NCI-H1048 (cell line): ENCODE measurements at regions not wholly inside any gene's neighbourhood (a gene's known extent, or its start where the extent isn't known, plus 50 kb on each side); places are given as distances from the start of the nearest gene placed in this dataset.
"Not testable (repeated sequence)": the region's sequence is repeated elsewhere in the genome, so short reads cannot be mapped to it uniquely, and the experiment has no call there.

Experiments
- DNase-seq: peaks from one replicate; lab custom pipeline; 2025; lab: John Stamatoyannopoulos, UW

DNA sequence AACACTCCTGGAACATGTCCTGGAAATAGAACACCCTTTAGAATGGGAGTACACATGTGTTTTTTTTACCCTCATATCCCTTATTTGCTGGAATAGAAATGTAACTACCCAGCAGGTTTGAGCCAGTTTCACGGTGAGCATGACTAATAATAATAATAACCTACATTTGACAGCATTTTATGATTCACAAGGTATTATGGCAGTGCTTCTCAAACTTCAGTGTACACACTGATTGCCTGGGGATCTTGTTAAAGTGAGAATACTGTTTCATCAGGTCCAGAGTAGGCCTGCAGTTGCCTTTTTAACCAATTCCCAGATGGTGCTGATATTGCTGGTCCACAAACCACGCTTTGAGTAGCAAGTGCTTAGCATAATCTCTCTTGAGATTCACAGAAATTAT lies 63.9 kb downstream of the NFKBIZ start:
- DNase-seq = no peak

GRCh38 chr3:101917761-101918160 lies 68.4 kb downstream of the NFKBIZ start:
- DNase-seq = not testable (repeated sequence)

GRCh38 chr3:101922151-101922725 lies 72.9 kb downstream of the NFKBIZ start:
- not testable (repeated sequence) for DNase-seq

- not testable (repeated sequence) for DNase-seq
Observed at GRCh38 chr3:101924621-101925020, 75.3 kb downstream of the NFKBIZ start.

- DNase-seq = not testable (repeated sequence)
Observed at GRCh38 chr3:101925124-101925523, 75.8 kb downstream of the NFKBIZ start.

GRCh38 chr3:101925564-101925963 lies 76.2 kb downstream of the NFKBIZ start:
- no peak for DNase-seq

- no peak for DNase-seq
Observed at GRCh38 chr3:101926594-101927105, 77.3 kb downstream of the NFKBIZ start.

GRCh38 chr3:101928890-101929289 lies 79.6 kb downstream of the NFKBIZ start:
- DNase-seq = no peak

GRCh38 chr3:101931081-101931480 lies 81.8 kb downstream of the NFKBIZ start:
- DNase-seq = no peak

DNA sequence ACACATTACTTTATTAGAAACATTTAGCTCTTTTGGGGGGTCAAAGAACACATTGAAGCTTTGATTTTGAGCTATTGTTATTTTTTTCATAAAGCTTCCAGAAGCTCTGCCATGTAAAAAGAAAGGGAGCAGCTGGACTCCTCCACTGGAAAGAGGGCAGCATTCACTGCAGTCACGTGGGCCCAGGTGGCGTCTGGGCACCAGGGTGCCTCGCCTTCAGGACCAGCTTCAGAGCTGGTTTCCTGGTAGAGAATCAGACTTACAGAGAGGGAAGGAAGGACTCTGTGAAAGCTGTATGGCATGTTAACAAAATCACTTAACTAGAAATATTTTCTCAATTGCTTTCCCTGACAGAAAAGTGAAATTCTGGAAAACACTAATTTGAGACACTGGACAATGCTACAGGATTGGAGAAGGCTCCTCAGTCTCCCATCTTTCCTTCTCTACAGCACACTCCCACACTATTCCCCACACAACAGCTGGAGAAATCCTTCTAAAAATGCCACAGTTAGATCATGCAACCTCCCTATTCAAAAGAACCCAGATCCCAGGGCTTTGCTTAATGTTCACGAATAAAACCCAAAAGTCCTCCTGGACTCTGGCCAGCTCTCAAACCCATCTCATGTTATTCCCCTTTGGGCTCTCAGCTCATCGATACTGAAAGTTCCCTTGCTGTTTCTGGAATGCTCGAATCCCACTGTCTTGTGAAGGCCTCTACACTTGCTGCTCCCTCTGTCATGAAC lies 83.2 kb downstream of the NFKBIZ start:
- no peak for DNase-seq

DNA sequence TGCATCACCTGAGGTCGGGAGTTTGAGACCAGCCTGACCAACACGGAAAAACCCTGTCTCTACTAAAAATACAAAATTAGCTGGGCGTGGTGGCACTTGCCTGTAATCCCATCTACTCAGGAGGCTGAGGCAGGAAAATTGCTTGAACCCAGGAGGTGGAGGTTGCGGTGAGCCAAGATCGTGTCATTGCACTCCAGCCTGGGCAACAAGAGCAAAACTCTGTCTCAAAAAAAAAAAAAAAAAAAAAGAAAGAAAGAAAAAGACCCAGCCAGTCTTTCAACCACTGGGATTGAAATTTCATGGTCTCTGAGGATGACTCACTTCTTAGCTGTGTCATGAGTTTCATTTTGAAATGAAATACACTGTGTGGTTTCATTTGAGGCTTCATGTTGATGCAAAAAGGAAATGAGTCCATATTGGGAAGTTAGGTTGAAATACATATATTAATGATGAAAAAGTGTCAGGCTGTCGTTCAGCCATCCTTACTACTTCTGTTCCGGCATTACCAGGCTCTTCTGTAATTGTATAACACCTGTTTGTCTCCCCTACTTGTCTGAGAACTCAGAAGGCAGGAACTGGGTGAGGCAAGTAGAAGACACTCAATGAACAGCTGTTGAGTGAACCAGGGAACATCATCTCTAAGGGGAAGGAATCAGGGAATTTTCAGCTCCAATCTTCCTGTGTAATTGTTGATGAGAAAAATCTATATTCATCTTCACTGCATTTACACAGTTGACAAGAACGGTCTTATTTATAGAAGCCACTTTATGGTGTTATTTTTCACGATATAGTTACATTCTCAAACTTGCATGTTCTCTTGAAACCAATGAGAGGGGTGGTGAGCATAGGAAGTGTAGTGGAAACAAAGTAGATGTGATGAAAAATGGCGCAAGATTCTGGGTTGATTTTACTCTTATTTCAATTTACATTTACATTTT lies 87.4 kb downstream of the NFKBIZ start:
- no peak for DNase-seq

DNA sequence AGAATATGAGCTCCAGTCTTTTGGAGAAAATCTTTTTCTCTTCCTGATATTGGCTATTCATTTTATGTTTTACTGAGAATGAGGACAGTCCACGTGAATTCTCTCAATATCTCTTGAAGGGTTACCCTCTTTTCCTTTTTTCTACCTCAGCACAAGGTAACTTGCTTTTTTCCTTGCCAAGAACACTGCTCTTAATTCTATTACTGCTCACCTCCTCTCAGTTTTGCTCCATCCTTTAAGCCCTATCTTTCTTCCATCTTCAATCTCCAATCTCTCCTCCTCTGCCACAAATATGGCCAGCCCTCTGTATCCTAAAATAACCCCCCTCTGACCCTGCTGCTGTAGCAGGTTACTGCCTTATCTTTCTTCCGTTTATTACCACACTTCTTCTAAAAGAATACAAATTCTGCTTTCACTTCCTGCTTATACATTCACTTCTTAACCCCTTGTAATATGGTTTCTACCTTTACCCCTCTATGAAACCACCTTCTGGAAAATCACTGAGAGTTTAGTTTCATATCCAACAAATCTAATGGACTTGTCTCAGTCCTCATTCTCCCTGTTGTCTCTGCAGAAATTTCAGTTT lies 89.0 kb downstream of the NFKBIZ start:
- DNase-seq = no peak

- DNase-seq = no peak
Observed at GRCh38 chr3:101939361-101940049, 90.2 kb downstream of the NFKBIZ start.

- no peak for DNase-seq
Observed at GRCh38 chr3:101940521-101941317, 91.4 kb downstream of the NFKBIZ start.

GRCh38 chr3:101941318-101942040 lies 92.2 kb downstream of the NFKBIZ start:
- DNase-seq = no peak

DNA sequence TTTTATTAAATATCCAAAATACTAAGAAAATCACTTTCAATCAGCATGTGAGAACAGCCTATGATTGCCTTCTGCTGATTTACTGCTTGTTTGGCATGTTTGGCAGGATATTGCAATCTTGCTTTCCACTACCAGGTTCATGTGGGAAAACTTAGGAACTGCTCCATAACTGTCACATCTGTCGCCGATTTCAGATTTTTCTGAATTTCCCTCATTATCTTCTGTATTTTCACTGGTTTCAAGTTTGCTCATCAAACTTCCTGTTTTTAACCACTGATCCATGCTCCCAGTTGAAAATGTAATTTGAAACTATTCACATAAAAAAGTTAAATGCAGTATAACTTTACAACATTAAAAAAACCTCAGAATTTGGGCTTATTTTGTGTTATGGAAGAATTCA lies 93.0 kb downstream of the NFKBIZ start:
- DNase-seq = no peak

- no peak for DNase-seq
Observed at GRCh38 chr3:101943029-101943428, 93.7 kb downstream of the NFKBIZ start.

DNA sequence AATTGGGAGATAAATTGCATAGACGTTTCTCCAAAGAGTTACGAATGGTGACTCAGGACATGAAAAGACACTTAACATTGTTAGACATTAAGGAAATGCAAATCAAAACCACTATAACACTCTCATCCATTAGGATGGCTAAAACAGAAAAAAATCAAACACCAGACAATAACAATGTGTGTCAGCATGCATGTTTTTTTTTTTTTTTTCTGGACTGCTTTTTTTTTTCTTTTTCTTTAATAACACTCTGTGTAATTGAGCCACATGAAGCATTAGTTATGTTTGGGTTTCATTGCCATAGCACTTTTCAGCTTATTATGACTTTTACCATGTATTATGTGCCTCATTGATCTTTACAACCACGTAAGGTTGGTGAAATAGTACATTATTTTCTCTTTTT lies 95.0 kb downstream of the NFKBIZ start:
- DNase-seq = no peak

DNA sequence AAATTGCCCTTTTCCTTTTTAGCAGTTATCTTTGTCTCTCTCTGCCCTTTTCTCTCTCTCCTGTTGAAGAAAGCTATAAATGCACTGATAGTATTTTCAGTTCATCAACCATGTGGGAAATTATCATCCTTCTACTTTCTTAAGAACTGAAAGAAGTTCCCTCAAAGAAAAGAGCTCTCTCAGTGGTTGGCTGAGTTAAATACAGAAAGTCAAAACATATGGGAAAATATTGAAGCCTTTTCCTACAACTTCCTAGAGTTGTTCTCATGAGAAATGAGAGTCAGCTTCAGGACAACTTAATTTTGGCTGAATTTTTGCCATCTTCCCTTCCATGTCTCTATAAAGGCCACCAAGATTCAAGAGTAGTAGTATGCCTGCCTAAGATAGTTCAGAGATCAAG lies 96.7 kb downstream of the NFKBIZ start:
- no peak for DNase-seq

- no peak for DNase-seq
Observed at GRCh38 chr3:101946906-101947305, 97.6 kb downstream of the NFKBIZ start.
